ENCODE measurements at regions not wholly inside any gene's neighbourhood (a gene's known extent, or its start where the extent isn't known, plus 50 kb on each side); places are given as distances from the start of the nearest gene placed in this dataset.
A peak's percentile ranks its signal among the peaks of the same experiment; 100 is the strongest.
"Not testable (repeated sequence)": the region's sequence is repeated elsewhere in the genome, so short reads cannot be mapped to it uniquely, and the experiment has no call there.

GRCh38 chr14:55904086-55904485, 214.1 kb upstream of the PELI2 start:
- Histone ChIP-seq H3K36me3 (ENCODE audit: insufficient read depth, low read depth, low read length) (no peaks in the 10 kb centered on the region), H3K4me3 (ENCODE audit: low read length) (no peak overlapping the region), H3K27me3 (ENCODE audit: insufficient read depth, low read length) (no peaks in the 10 kb centered on the region), H3K9me3 (ENCODE audit: insufficient read depth, low read depth, low read length) (no peaks in the 10 kb centered on the region), H3K27ac (ENCODE audit: low read length) (no peak overlapping the region), H3K9ac (ENCODE audit: low read depth, low read length) (no peak overlapping the region), H3K4me1 (ENCODE audit: insufficient read depth, low read length) (peaks cover 13% of the 10 kb centered on the region; the same call in 1 of the 2 replicates)

GRCh38 chr14:55908106-55908505, 210.1 kb upstream of the PELI2 start:
- Histone ChIP-seq H3K27ac (ENCODE audit: low read length) (no peak overlapping the region), H3K36me3 (ENCODE audit: insufficient read depth, low read depth, low read length) (no peaks in the 10 kb centered on the region), H3K4me1 (ENCODE audit: insufficient read depth, low read length) (peaks cover 13% of the 10 kb centered on the region; the same call in 1 of the 2 replicates), H3K9ac (ENCODE audit: low read depth, low read length) (no peak overlapping the region), H3K27me3 (ENCODE audit: insufficient read depth, low read length) (no peaks in the 10 kb centered on the region), H3K9me3 (ENCODE audit: insufficient read depth, low read depth, low read length) (no peaks in the 10 kb centered on the region), H3K4me3 (ENCODE audit: low read length) (no peak overlapping the region)

GRCh38 chr14:55909879-55910278, 208.3 kb upstream of the PELI2 start:
- no peak overlapping the region for H3K9ac ChIP-seq (ENCODE audit: low read depth, low read length)
- H3K27me3 ChIP-seq (ENCODE audit: insufficient read depth, low read length), result no peaks in the 10 kb centered on the region
- no peaks in the 10 kb centered on the region for H3K9me3 ChIP-seq (ENCODE audit: insufficient read depth, low read depth, low read length)
- H3K36me3 ChIP-seq (ENCODE audit: insufficient read depth, low read depth, low read length), result no peaks in the 10 kb centered on the region
- no peak overlapping the region for H3K4me3 ChIP-seq (ENCODE audit: low read length)
- peaks cover 13% of the 10 kb centered on the region; the same call in 1 of the 2 replicates for H3K4me1 ChIP-seq (ENCODE audit: insufficient read depth, low read length)
- no peak overlapping the region for H3K27ac ChIP-seq (ENCODE audit: low read length)

- no peaks in the 10 kb centered on the region for H3K36me3 ChIP-seq (ENCODE audit: insufficient read depth, low read depth, low read length)
- no peaks in the 10 kb centered on the region for H3K9me3 ChIP-seq (ENCODE audit: insufficient read depth, low read depth, low read length)
- peaks cover 13% of the 10 kb centered on the region; the same call in 1 of the 2 replicates for H3K4me1 ChIP-seq (ENCODE audit: insufficient read depth, low read length)
- no peak overlapping the region for H3K27ac ChIP-seq (ENCODE audit: low read length)
- H3K4me3 ChIP-seq (ENCODE audit: low read length), result no peak overlapping the region
- H3K27me3 ChIP-seq (ENCODE audit: insufficient read depth, low read length), result no peaks in the 10 kb centered on the region
- H3K9ac ChIP-seq (ENCODE audit: low read depth, low read length), result no peak overlapping the region
Measured at GRCh38 chr14:55910601-55911243, 207.5 kb upstream of the PELI2 start.

- H3K36me3 ChIP-seq (ENCODE audit: insufficient read depth, low read depth, low read length), result no peaks in the 10 kb centered on the region
- H3K9ac ChIP-seq (ENCODE audit: low read depth, low read length), result no peak overlapping the region
- H3K4me3 ChIP-seq (ENCODE audit: low read length), result no peak overlapping the region
- H3K4me1 ChIP-seq (ENCODE audit: insufficient read depth, low read length), result peaks cover 13% of the 10 kb centered on the region; the same call in 1 of the 2 replicates
- no peak overlapping the region for H3K27ac ChIP-seq (ENCODE audit: low read length)
- H3K9me3 ChIP-seq (ENCODE audit: insufficient read depth, low read depth, low read length), result no peaks in the 10 kb centered on the region; the same call in 1 of the 2 replicates
- H3K27me3 ChIP-seq (ENCODE audit: insufficient read depth, low read length), result no peaks in the 10 kb centered on the region
Measured at GRCh38 chr14:55911776-55912175, 206.4 kb upstream of the PELI2 start.

- Histone ChIP-seq H3K9ac (ENCODE audit: low read depth, low read length) (no peak overlapping the region), H3K36me3 (ENCODE audit: insufficient read depth, low read depth, low read length) (no peaks in the 10 kb centered on the region), H3K4me1 (ENCODE audit: insufficient read depth, low read length) (peaks cover 13% of the 10 kb centered on the region; the same call in 1 of the 2 replicates), H3K4me3 (ENCODE audit: low read length) (no peak overlapping the region), H3K9me3 (ENCODE audit: insufficient read depth, low read depth, low read length) (no peaks in the 10 kb centered on the region; the same call in 1 of the 2 replicates), H3K27me3 (ENCODE audit: insufficient read depth, low read length) (no peaks in the 10 kb centered on the region), H3K27ac (ENCODE audit: low read length) (no peak overlapping the region)
Measured at GRCh38 chr14:55912344-55912743, 205.9 kb upstream of the PELI2 start.

GRCh38 chr14:55913324-55914025, 204.7 kb upstream of the PELI2 start:
- Histone ChIP-seq H3K4me1 (ENCODE audit: insufficient read depth, low read length) (peaks cover 5% of the 10 kb centered on the region; the same call in 1 of the 2 replicates), H3K9ac (ENCODE audit: low read depth, low read length) (no peak overlapping the region), H3K4me3 (ENCODE audit: low read length) (no peak overlapping the region), H3K9me3 (ENCODE audit: insufficient read depth, low read depth, low read length) (no peaks in the 10 kb centered on the region; the same call in 1 of the 2 replicates), H3K36me3 (ENCODE audit: insufficient read depth, low read depth, low read length) (no peaks in the 10 kb centered on the region), H3K27me3 (ENCODE audit: insufficient read depth, low read length) (no peaks in the 10 kb centered on the region), H3K27ac (ENCODE audit: low read length) (no peak overlapping the region)

GRCh38 chr14:55914771-55915170, 203.4 kb upstream of the PELI2 start:
- H3K27me3 ChIP-seq (ENCODE audit: insufficient read depth, low read length), result no peaks in the 10 kb centered on the region
- no peak overlapping the region for H3K9ac ChIP-seq (ENCODE audit: low read depth, low read length)

GRCh38 chr14:55915456-55915855, 202.8 kb upstream of the PELI2 start:
- H3K9ac ChIP-seq (ENCODE audit: low read depth, low read length), result no peak overlapping the region
- H3K27me3 ChIP-seq (ENCODE audit: insufficient read depth, low read length), result no peaks in the 10 kb centered on the region
- H3K27ac ChIP-seq (ENCODE audit: low read length), result no peak overlapping the region
- H3K9me3 ChIP-seq (ENCODE audit: insufficient read depth, low read depth, low read length), result no peaks in the 10 kb centered on the region; the same call in 1 of the 2 replicates
- H3K36me3 ChIP-seq (ENCODE audit: insufficient read depth, low read depth, low read length), result no peaks in the 10 kb centered on the region
- H3K4me1 ChIP-seq (ENCODE audit: insufficient read depth, low read length), result no peaks in the 10 kb centered on the region
- H3K4me3 ChIP-seq (ENCODE audit: low read length), result no peak overlapping the region

More at GRCh38 chr14:55914771-55915170, 203.4 kb upstream of the PELI2 start:
- Histone ChIP-seq H3K4me1 (ENCODE audit: insufficient read depth, low read length) (no peaks in the 10 kb centered on the region), H3K9me3 (ENCODE audit: insufficient read depth, low read depth, low read length) (no peaks in the 10 kb centered on the region; the same call in 1 of the 2 replicates), H3K4me3 (ENCODE audit: low read length) (no peak overlapping the region), H3K36me3 (ENCODE audit: insufficient read depth, low read depth, low read length) (no peaks in the 10 kb centered on the region), H3K27ac (ENCODE audit: low read length) (no peak overlapping the region)

- H3K36me3 ChIP-seq (ENCODE audit: insufficient read depth, low read depth, low read length); H3K27me3 ChIP-seq (ENCODE audit: insufficient read depth, low read length); H3K4me1 ChIP-seq (ENCODE audit: insufficient read depth, low read length); H3K27ac ChIP-seq (ENCODE audit: low read length); H3K9ac ChIP-seq (ENCODE audit: low read depth, low read length); H3K9me3 ChIP-seq (ENCODE audit: insufficient read depth, low read depth, low read length); H3K4me3 ChIP-seq (ENCODE audit: low read length): not testable (repeated sequence)
Measured at GRCh38 chr14:55919800-55920199, 198.4 kb upstream of the PELI2 start.

- Histone ChIP-seq H3K9ac (ENCODE audit: low read depth, low read length) (no peak overlapping the region), H3K4me3 (ENCODE audit: low read length) (no peak overlapping the region), H3K36me3 (ENCODE audit: insufficient read depth, low read depth, low read length) (no peaks in the 10 kb centered on the region), H3K27ac (ENCODE audit: low read length) (no peak overlapping the region), H3K9me3 (ENCODE audit: insufficient read depth, low read depth, low read length) (no peaks in the 10 kb centered on the region), H3K4me1 (ENCODE audit: insufficient read depth, low read length) (peaks cover 5% of the 10 kb centered on the region; the same call in 1 of the 2 replicates), H3K27me3 (ENCODE audit: insufficient read depth, low read length) (no peaks in the 10 kb centered on the region)
Measured at GRCh38 chr14:55921511-55921910, 196.7 kb upstream of the PELI2 start.

- Histone ChIP-seq H3K4me1 (ENCODE audit: insufficient read depth, low read length) (peaks cover 11% of the 10 kb centered on the region), H3K4me3 (ENCODE audit: low read length) (no peak overlapping the region), H3K9me3 (ENCODE audit: insufficient read depth, low read depth, low read length) (no peaks in the 10 kb centered on the region), H3K27me3 (ENCODE audit: insufficient read depth, low read length) (no peaks in the 10 kb centered on the region), H3K27ac (ENCODE audit: low read length) (no peak overlapping the region), H3K36me3 (ENCODE audit: insufficient read depth, low read depth, low read length) (no peaks in the 10 kb centered on the region), H3K9ac (ENCODE audit: low read depth, low read length) (0 out of 2 replicates have a peak overlapping the region, but pooled peaks have one; percentile 15)
Measured at GRCh38 chr14:55926007-55926406, 192.2 kb upstream of the PELI2 start.

Data from iPS-20b (cell line).